HEK293 (cell line): ENCODE measurements at regions not wholly inside any gene's neighbourhood (a gene's known extent, or its start where the extent isn't known, plus 50 kb on each side); places are given as distances from the start of the nearest gene placed in this dataset.

ENCODE experiments used
- BCL6B ChIP-seq: fragments of 450-650 bp; formaldehyde crosslinking; IDR thresholded peaks from 2 replicates; pipeline ENCODE4 v1.5.1; 2017; ENCODE audit warnings: missing biosample characterization, missing genetic modification characterization
- CTCF ChIP-seq: fragments of 450-650 bp; formaldehyde crosslinking; IDR thresholded peaks from 2 replicates; pipeline ENCODE4 v1.5.1; 2016; ENCODE audit warnings: missing biosample characterization, missing genetic modification characterization
- GLIS2 ChIP-seq: fragments of 450-650 bp; formaldehyde crosslinking; IDR thresholded peaks from 2 replicates; pipeline ENCODE4 v1.5.1; 2016; ENCODE audit warnings: missing biosample characterization, missing genetic modification characterization
- PATZ1 ChIP-seq: fragments of 450-650 bp; formaldehyde crosslinking; IDR thresholded peaks from 2 replicates; pipeline ENCODE4 v1.5.1; 2016; ENCODE audit warnings: missing biosample characterization, missing genetic modification characterization
- PRDM10 ChIP-seq: fragments of 450-650 bp; formaldehyde crosslinking; IDR thresholded peaks from 2 replicates; pipeline ENCODE4 v1.5.1; 2016; ENCODE audit warnings: missing biosample characterization, missing genetic modification characterization
- ZBTB49 ChIP-seq: fragments of 450-650 bp; formaldehyde crosslinking; IDR thresholded peaks from 2 replicates; pipeline ENCODE4 v1.5.1; 2016; ENCODE audit warnings: missing biosample characterization, missing genetic modification characterization, low read depth
- ZNF121 ChIP-seq: fragments of 450-650 bp; formaldehyde crosslinking; IDR thresholded peaks from 2 replicates; pipeline ENCODE4 v1.5.1; 2016; ENCODE audit warnings: missing biosample characterization, missing genetic modification characterization

- TF ChIP-seq PRDM10 = no peak
- no peak for TF ChIP-seq ZBTB49
- TF ChIP-seq GLIS2 (tag by site-specific recombination) = no peak
- TF ChIP-seq PATZ1 (tag by site-specific recombination) = no peak
- TF ChIP-seq CTCF (tag by site-specific recombination) = no peak
- TF ChIP-seq BCL6B (tag by site-specific recombination) = no peak
- no peak for TF ChIP-seq ZNF121
These were observed 59.9 kb downstream of the IRX2 start for GRCh38 chr5:2691530-2691929.
